Pancreas (tissue), 10 donors: ENCODE measurements at regions not wholly inside any gene's neighbourhood (a gene's known extent, or its start where the extent isn't known, plus 50 kb on each side); places are given as distances from the start of the nearest gene placed in this dataset.

Experiments used
- ATAC-seq, 4 donors: fragments of 200-7000 bp; cut with Tn5 transposase; one replicate each; pipeline versions ENCODE4 v1.8.0 to v1.9.1; 2020; ENCODE audit warnings: mild to moderate bottlenecking in 4 of 4, moderate library complexity in 4 of 4
- DNase-seq, 6 donors: peaks; one replicate each; pipeline ENCODE4 v3.0.0-alpha.2; 2020
- FAIRE-seq: peaks from 2 replicates; lab custom pipeline; 2012; peaks lifted over from hg19 to GRCh38; lab: Jason Lieb, UNC
- H3K27ac ChIP-seq, 4 donors: fragments of 200-600 bp; sonication (generic); 1 replicate in 3 of 4; 2 replicates in 1 of 4; pipeline versions ENCODE4 v1.5.0 to v1.8.0; 2020
- H3K27me3 ChIP-seq, 4 donors: fragments of 200-600 bp; one replicate each; pipeline ENCODE4 v1.8.0; 2021
- H3K36me3 ChIP-seq, 3 donors: fragments of 200-600 bp; sonication (generic) in 1 of 3; one replicate each; pipeline versions ENCODE4 v1.5.0 to v1.8.0; 2020 to 2021
- H3K4me1 ChIP-seq, 3 donors: fragments of 200-600 bp; one replicate each; pipeline ENCODE4 v1.8.0; 2021
- H3K4me3 ChIP-seq, 4 donors: fragments of 200-600 bp; sonication (generic) in 2 of 4; one replicate each; pipeline versions ENCODE4 v1.5.0 to v1.8.0; 2020 to 2021
- H3K9me3 ChIP-seq, 4 donors: fragments of 200-600 bp; one replicate each; pipeline ENCODE4 v1.8.0; 2021
- CTCF ChIP-seq, 4 donors: fragments of 200-600 bp; sonication (generic) in 3 of 4; IDR thresholded peaks; one replicate each; pipeline versions ENCODE4 v1.5.0 to v1.8.0; 2021; ENCODE audit warnings: antibody characterized with exemption in 4 of 4
- WGBS, 2 donors: extraction: QIAGEN DNeasy Blood & Tissue Kit; methylation state at CpG; one replicate each; pipeline ENCODE4 v1.1.7; 2013; 5-methylcytosine and 5-hydroxymethylcytosine counted together
- intact Hi-C, 3 donors: fragments of 100-400 bp; cut with DNase I; formaldehyde crosslinking; loops; one replicate each; pipeline versions ENCODE4 v1.11.1 to v1.14.2; 2022
- donor health status: healthy with polysubstance abuse.
- donor health status: DM: no; HTN: no; CAD: no; lungs with moderate emphysema.
- donor health status: DM: no; HTN: no; CAD: no.
- donor health status: control.
- donor health status: control.
- donor health status: Bipolar disorder and iron deficiency.
- donor health status: DM: yes; HTN: yes; CAD: no.
- donor health status: DM: no; HTN: no; CAD: no.
- donor health status: DM: no; HTN: no; CAD: no.
- donor health status: DM: yes; HTN: yes; CAD: no.

- H3K27me3 ChIP-seq, result peaks cover 0 to 5% (median 0%) of the 10 kb centered on the region in 4 donors
- intact Hi-C loops, result no loop called here
- ATAC-seq (no peak), FAIRE-seq (no peak), DNase-seq (no peak)
- H3K36me3 ChIP-seq, result no peaks in the 10 kb centered on the region
- no peak overlapping the region for H3K27ac ChIP-seq
- no peaks in the 10 kb centered on the region for H3K9me3 ChIP-seq
- H3K4me1 ChIP-seq, result no peaks in the 10 kb centered on the region
- TF ChIP-seq CTCF (IDR thresholded peaks at IDR 0.05), result no peak
- no peak overlapping the region for H3K4me3 ChIP-seq
Measured at GRCh38 chr19:28939236-28939635, 273.7 kb downstream of the UQCRFS1 start.

GRCh38 chr19:28936001-28936400 lies 276.9 kb downstream of the UQCRFS1 start:
- no peak for TF ChIP-seq CTCF (IDR thresholded peaks at IDR 0.05)
- Histone ChIP-seq H3K4me3 (no peak overlapping the region), H3K4me1 (no peaks in the 10 kb centered on the region), H3K9me3 (no peaks in the 10 kb centered on the region), H3K36me3 (no peaks in the 10 kb centered on the region), H3K27ac (no peak overlapping the region), H3K27me3 (no peaks in the 10 kb centered on the region)
- DNase-seq (no peak), ATAC-seq (no peak), FAIRE-seq (no peak)
- 92 to 93% methylated on average over 1 of the region's 1 CpG for WGBS, 2 donors
- intact Hi-C loops, result no loop called here

DNA sequence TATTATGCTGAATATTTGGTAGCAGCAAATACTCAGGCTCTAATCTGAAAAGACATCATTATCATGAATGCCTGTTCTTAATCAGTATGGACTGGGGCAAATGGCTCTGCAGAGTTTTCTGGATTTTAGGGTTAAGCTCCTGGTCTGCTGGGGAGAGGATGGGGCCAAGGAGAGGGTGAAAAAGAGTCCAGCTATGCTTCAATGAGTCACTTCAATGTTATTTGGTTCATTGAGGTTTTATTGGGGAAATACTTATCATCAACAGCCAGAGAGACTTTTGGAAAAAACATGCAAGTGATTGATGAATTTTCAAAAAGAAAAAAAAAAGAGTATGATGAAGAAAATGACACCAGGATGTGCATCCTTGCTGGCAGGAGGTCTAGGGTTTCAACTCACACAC lies 278.3 kb downstream of the UQCRFS1 start:
- no peak overlapping the region for H3K27ac ChIP-seq
- no peaks in the 10 kb centered on the region for H3K4me1 ChIP-seq
- ATAC-seq, result no peak
- no peak for FAIRE-seq
- no peaks in the 10 kb centered on the region for H3K27me3 ChIP-seq
- no peak overlapping the region for H3K4me3 ChIP-seq
- TF ChIP-seq CTCF (IDR thresholded peaks at IDR 0.05), result no peak
- no peaks in the 10 kb centered on the region for H3K36me3 ChIP-seq
- DNase-seq, result no peak
- no peaks in the 10 kb centered on the region for H3K9me3 ChIP-seq
- intact Hi-C loops, result no loop called here

GRCh38 chr19:28933039-28933438 lies 279.9 kb downstream of the UQCRFS1 start:
- H3K9me3 ChIP-seq, result no peaks in the 10 kb centered on the region
- no peak overlapping the region for H3K27ac ChIP-seq
- intact Hi-C loops, result no loop called here
- no peak for DNase-seq
- WGBS, 2 donors, result 45 to 50% methylated on average over 4 of the region's 4 CpGs
- no peak for FAIRE-seq
- no peak overlapping the region for H3K4me3 ChIP-seq
- no peaks in the 10 kb centered on the region for H3K4me1 ChIP-seq
- no peaks in the 10 kb centered on the region for H3K36me3 ChIP-seq
- ATAC-seq, result no peak
- no peak for TF ChIP-seq CTCF (IDR thresholded peaks at IDR 0.05)
- no peaks in the 10 kb centered on the region for H3K27me3 ChIP-seq

DNA sequence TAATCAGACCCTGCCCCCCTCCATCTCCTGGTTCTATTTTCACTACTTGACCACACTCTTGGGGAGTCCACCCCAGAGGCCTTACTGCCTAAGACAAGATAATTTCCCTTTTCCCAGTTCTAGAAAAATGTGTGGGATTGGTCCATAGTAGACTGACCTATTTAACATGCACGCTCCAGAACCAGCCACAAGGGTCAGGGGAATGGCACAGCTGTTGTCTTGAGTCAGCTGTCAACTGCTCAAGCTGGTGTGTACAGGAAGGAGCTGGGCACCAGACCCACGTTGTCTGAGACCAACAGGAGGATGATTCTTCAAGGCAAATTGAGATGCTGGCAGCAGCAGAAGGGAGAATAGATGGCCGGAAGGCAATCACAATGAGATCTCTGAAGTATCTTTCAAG lies 280.5 kb downstream of the UQCRFS1 start:
- no peaks in the 10 kb centered on the region for H3K36me3 ChIP-seq
- DNase-seq (no peak), FAIRE-seq (no peak), ATAC-seq (no peak)
- H3K27me3 ChIP-seq, result no peaks in the 10 kb centered on the region
- H3K4me3 ChIP-seq, result no peak overlapping the region
- intact Hi-C loops, result no loop called here
- WGBS, 2 donors, result 48 to 52% methylated on average over 3 of the region's 3 CpGs
- H3K4me1 ChIP-seq, result no peaks in the 10 kb centered on the region
- no peak for TF ChIP-seq CTCF (IDR thresholded peaks at IDR 0.05)
- no peak overlapping the region for H3K27ac ChIP-seq
- no peaks in the 10 kb centered on the region for H3K9me3 ChIP-seq
